Smooth muscle cell (in vitro differentiated cells): ENCODE measurements at regions not wholly inside any gene's neighbourhood (a gene's known extent, or its start where the extent isn't known, plus 50 kb on each side); places are given as distances from the start of the nearest gene placed in this dataset.

ENCODE experiments used
- DNase-seq: peaks from one replicate; lab custom pipeline; 2025; ENCODE audit not compliant: unreplicated experiment; lab: John Stamatoyannopoulos, UW
- H2AFZ ChIP-seq: fragments of 200-600 bp; sonication (generic); 2 replicates; pipeline ENCODE4 v1.6.0; 2016; ENCODE audit warnings: antibody characterized with exemption, low read depth, mild to moderate bottlenecking
- H3F3A ChIP-seq: fragments of 200-600 bp; sonication (generic); 2 replicates; pipeline ENCODE4 v1.6.0; 2017; ENCODE audit warnings: antibody characterized with exemption, low read depth
- H3K27ac ChIP-seq: fragments of 200-600 bp; sonication (generic); 2 replicates; pipeline ENCODE4 v1.5.1; 2016; ENCODE audit warnings: low read depth, mild to moderate bottlenecking
- H3K27me3 ChIP-seq: fragments of 200-600 bp; sonication (generic); 2 replicates; pipeline ENCODE4 v1.6.1; 2016; ENCODE audit warnings: low read depth, mild to moderate bottlenecking
- H3K36me3 ChIP-seq: fragments of 200-600 bp; sonication (generic); 2 replicates; pipeline ENCODE4 v1.5.1; 2016; ENCODE audit warnings: low read depth
- H3K4me1 ChIP-seq: fragments of 200-600 bp; sonication (generic); 2 replicates; pipeline ENCODE4 v1.5.1; 2016; ENCODE audit warnings: low read depth
- H3K4me2 ChIP-seq: fragments of 200-600 bp; sonication (generic); 2 replicates; pipeline ENCODE4 v1.6.0; 2016; ENCODE audit warnings: mild to moderate bottlenecking
- H3K4me3 ChIP-seq: fragments of 200-600 bp; sonication (generic); 2 replicates; pipeline ENCODE4 v1.5.1; 2016; ENCODE audit warnings: mild to moderate bottlenecking
- H3K79me2 ChIP-seq: fragments of 200-600 bp; sonication (generic); 2 replicates; pipeline ENCODE4 v1.6.0; 2016; ENCODE audit warnings: low read depth, mild to moderate bottlenecking
- H3K9ac ChIP-seq: fragments of 200-600 bp; sonication (generic); 2 replicates; pipeline ENCODE4 v1.6.0; 2016; ENCODE audit warnings: low read depth
- H3K9me3 ChIP-seq: fragments of 200-600 bp; sonication (generic); replicated peaks from 2 replicates; pipeline ENCODE4 v1.5.1; 2016; ENCODE audit warnings: low read depth
- H4K20me1 ChIP-seq: fragments of 200-600 bp; sonication (generic); 2 replicates; pipeline ENCODE4 v1.6.0; 2016; ENCODE audit warnings: low read depth
- CTCF ChIP-seq: fragments of 200-600 bp; sonication (generic); IDR thresholded peaks from 2 replicates; pipeline ENCODE4 v1.5.1; 2017; ENCODE audit warnings: borderline replicate concordance, mild to moderate bottlenecking, antibody characterized with exemption; ENCODE audit not compliant: insufficient read depth, poor library complexity, severe bottlenecking
- WGBS: methylation state at CpG from one replicate; pipeline ENCODE4 v1.1.7; 2016; ENCODE audit warnings: low lambda C conversion rate; 5-methylcytosine and 5-hydroxymethylcytosine counted together

GRCh38 chr14:89485264-89485663 lies 68.2 kb upstream of the FOXN3 start:
- Histone ChIP-seq H3K27me3 (no peaks in the 10 kb centered on the region), H3K27ac (no peak overlapping the region), H3K4me1 (no peaks in the 10 kb centered on the region), H3K9ac (no peak overlapping the region), H3K4me2 (no peak overlapping the region), H3K79me2 (no peaks in the 10 kb centered on the region), H3K4me3 (no peak overlapping the region), H4K20me1 (no peaks in the 10 kb centered on the region), H3F3A (no peaks in the 10 kb centered on the region), H2AFZ (no peak overlapping the region), H3K36me3 (no peaks in the 10 kb centered on the region), H3K9me3 (no peaks in the 10 kb centered on the region)
- 89% methylated on average over 2 of the region's 2 CpGs for WGBS
- TF ChIP-seq CTCF, result no peak
- DNase-seq, result no peak

GRCh38 chr14:89484051-89484844 lies 67.2 kb upstream of the FOXN3 start:
- WGBS, result 92% methylated on average over 9 of the region's 9 CpGs

GRCh38 chr14:89481196-89481595 lies 64.2 kb upstream of the FOXN3 start:
- Histone ChIP-seq H3K27ac (no peak overlapping the region), H3K9ac (no peak overlapping the region), H3K79me2 (no peaks in the 10 kb centered on the region), H3K36me3 (no peaks in the 10 kb centered on the region), H2AFZ (no peak overlapping the region), H3K27me3 (no peaks in the 10 kb centered on the region), H3K4me3 (no peak overlapping the region), H4K20me1 (no peaks in the 10 kb centered on the region), H3K4me2 (no peak overlapping the region), H3K9me3 (no peaks in the 10 kb centered on the region), H3F3A (no peaks in the 10 kb centered on the region), H3K4me1 (no peaks in the 10 kb centered on the region)
- DNase-seq, result no peak
- no peak for TF ChIP-seq CTCF
- 80% methylated on average over 11 of the region's 11 CpGs for WGBS

More at GRCh38 chr14:89484051-89484844, 67.2 kb upstream of the FOXN3 start:
- no peak for DNase-seq
- H3K36me3 ChIP-seq, result no peaks in the 10 kb centered on the region
- H4K20me1 ChIP-seq, result no peaks in the 10 kb centered on the region
- no peaks in the 10 kb centered on the region for H3F3A ChIP-seq
- no peaks in the 10 kb centered on the region for H3K9me3 ChIP-seq
- no peaks in the 10 kb centered on the region for H3K27me3 ChIP-seq
- H3K9ac ChIP-seq, result no peak overlapping the region
- no peaks in the 10 kb centered on the region for H3K79me2 ChIP-seq
- no peak overlapping the region for H3K4me3 ChIP-seq
- H2AFZ ChIP-seq, result no peak overlapping the region
- no peak overlapping the region for H3K4me2 ChIP-seq
- H3K27ac ChIP-seq, result no peak overlapping the region
- H3K4me1 ChIP-seq, result no peaks in the 10 kb centered on the region
- TF ChIP-seq CTCF, result no peak

- Histone ChIP-seq H3F3A (no peaks in the 10 kb centered on the region), H3K9me3 (no peaks in the 10 kb centered on the region), H3K9ac (no peak overlapping the region), H2AFZ (no peak overlapping the region), H3K4me1 (no peaks in the 10 kb centered on the region), H3K79me2 (no peaks in the 10 kb centered on the region), H3K4me3 (no peak overlapping the region), H3K27me3 (no peaks in the 10 kb centered on the region), H4K20me1 (no peaks in the 10 kb centered on the region), H3K27ac (no peak overlapping the region), H3K36me3 (no peaks in the 10 kb centered on the region), H3K4me2 (no peak overlapping the region)
- no peak for DNase-seq
- WGBS, result 97% methylated on average over 6 of the region's 6 CpGs
- no peak for TF ChIP-seq CTCF
Measured at GRCh38 chr14:89480278-89480677, 63.2 kb upstream of the FOXN3 start.
